ENCODE measurements at regions not wholly inside any gene's neighbourhood (a gene's known extent, or its start where the extent isn't known, plus 50 kb on each side); places are given as distances from the start of the nearest gene placed in this dataset.

DNA sequence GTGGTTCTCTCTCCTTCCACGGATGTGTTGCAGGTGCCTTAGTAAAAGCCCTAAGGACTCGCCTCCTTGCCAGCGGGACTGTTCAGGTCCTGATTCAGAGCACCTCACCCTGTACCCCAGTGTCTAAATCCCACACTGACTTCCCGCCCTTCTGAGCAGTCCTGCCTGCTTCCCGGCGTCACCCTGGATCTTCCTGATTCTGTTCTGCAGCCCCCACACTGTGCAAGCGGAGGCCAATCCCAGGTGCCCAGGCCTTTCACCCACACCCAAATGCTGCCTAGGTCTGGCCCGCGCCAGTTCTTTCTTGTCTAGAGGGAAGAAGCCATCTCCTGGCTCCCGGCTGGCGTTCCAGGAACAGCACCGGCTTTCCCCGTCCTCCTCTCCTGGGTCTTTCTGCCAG lies 95.9 kb upstream of the GALNT2 start:
- DNase-seq (ENCODE audit: low spot score) = no peak

DNA sequence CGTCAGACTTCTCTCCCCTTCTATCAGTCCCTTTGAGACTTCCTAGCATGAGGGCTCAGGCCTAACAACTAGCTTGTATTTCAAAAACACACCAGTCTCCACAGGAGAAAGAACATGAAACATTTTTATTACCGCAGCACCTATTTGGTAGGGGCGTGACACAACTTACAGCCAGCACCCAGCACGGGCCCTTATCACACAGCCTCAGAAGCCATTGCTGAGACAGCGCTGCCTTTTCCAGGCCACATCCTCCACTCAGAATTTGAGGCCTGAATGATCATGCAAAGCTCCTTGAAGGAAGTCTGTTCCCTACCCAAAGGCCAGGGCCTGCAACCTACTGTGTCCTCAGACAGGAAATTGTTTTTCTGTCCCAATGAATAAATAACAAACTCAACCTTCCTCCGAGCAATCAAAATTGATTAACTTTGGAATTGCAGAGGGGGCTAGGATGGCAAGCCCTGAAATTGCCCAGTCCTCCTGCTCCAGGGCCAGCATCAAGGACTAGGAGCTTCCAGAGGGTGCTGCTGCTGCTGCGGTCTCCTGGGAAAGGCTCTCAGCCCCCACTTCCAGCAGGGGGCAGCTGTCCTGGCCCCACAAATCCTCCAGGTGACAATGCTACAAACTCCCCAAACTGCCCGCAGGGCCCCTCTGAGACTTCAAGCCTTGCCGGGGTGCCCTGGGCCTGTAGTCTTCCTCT lies 94.3 kb upstream of the GALNT2 start:
- DNase-seq (ENCODE audit: low spot score) = no peak

DNA sequence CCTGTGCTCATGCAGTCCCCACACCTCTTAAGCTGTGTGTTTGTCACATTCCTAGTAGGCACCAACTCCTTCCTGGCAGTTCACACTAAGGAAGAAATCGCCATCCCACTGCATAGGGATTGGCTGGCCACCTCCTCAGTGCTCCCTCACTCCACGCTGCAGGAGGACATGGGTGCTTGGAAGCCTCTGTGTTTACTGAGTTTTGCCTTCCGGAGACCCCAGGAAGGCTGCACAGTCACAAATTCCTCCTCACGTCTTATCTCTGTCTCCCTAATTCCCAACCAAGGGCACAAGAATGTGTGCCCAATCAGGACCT lies 93.8 kb upstream of the GALNT2 start:
- no peak for DNase-seq (ENCODE audit: low spot score)

DNA sequence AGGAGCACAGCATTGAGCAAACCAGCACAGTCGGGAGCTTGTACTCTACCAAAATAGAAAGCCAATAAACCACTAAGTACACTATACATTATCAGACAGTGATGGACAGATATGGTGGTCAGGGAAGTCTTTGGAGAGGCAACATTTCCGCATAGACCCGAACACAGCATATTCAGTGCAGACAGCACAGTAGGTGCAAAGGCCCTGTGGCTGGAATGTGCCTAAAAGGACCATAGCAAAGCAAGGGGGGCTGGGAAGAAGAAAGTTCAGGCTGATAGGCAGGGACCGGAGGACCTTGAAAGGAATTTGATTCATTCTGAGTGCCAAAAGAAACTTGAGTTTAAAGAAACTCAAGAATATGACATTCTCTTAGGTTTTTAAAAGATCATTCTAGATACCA lies 92.0 kb upstream of the GALNT2 start:
- no peak for DNase-seq (ENCODE audit: low spot score)

DNA sequence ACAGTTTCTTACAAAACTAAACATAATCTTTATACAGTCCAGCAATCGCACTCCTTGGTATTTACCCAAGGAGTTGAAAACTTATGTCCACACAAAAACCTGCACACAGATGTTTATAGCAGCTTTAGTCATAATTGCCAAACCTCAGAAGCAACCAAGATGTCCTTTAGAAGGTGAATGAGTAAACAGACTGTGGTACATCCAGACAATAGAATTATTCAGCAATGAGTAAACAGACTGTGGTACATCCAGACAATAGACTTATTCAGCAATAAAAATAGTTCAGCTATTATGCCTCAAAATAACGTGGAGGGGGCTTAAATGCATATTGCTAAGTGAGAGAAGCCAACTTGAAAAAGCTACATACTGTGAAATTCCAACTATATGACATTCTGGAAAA lies 87.0 kb upstream of the GALNT2 start:
- DNase-seq (ENCODE audit: low spot score) = no peak

DNA sequence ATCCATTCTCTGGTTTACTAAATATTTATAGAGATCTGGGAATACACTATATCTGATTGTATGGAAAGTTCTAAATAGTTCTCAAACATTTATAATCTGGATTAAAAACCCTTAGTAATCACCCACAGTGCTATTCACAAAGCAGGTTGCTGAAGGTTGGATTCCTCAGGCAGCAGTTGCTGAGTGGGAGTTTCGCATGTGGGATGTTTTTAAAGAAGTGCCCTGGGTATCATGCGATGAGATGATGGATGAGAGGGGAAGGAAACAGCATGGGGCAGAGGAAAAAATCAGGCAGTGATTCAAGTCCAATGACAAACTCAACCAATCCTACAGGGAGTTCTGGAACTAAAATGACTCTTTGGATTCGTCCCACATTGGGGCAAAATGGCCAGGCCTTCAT lies 85.3 kb upstream of the GALNT2 start:
- no peak for DNase-seq (ENCODE audit: low spot score)

DNA sequence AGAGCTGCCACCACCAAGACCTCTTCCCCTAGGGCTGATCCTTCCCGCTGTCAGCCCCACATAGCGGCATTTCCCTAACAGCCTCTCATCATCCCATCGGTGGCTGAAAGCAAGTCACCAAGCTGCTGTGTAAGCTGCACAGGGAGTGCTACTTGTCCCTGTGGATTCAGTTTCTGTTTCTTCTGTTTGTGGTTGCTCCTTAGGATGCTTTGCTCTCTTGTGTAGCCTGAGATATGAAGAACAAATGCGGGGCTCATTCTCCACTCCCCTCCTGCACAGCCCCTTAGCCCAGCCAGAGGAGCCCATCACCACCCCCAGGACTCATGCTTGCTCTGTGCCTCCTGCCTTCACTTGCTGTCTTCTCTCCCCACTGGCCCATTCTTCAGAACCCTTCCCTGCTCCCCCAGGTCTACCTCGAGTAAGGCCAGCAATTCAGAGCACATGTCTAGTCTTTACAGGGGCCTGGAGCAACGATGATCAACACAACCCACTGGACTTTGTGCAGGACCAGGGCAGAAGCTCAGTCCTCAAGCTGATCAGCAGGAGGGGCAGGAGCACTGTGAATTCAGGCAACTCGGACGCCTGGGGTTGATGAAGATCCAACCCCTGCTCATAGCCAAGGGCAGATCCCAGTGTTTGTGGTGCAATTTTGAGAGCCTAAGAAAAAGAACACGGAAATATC lies 82.6 kb upstream of the GALNT2 start:
- DNase-seq (ENCODE audit: low spot score) = no peak

DNA sequence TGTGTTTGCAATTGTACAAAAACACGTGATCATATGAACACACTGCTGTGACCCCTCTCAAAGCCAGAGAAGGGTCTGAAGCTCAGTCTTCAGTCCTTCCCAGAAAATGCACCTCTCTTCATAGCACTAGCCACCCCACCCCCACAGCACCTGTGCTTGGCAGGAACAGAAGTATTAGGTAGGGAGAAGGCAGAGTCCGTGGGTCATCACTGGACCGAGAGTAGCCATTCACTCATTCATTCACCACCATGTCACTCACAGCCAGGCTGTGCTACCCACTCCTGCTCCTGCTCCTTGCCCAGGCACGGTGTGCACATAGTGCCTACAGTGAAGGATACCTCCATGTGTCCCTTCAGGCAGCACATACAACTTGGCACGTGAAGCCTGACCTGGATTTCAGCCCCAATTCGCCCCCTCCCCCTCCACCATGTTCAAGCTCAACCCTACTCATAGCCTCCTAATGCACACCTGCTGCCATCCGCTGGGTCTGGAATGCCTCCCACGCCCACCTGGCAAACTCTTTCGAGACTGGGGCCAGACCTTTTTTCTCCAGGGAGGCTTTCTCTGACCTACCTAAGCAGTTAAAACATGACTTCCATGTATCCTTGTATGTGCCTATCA lies 81.9 kb upstream of the GALNT2 start:
- DNase-seq (ENCODE audit: low spot score) = no peak

DNA sequence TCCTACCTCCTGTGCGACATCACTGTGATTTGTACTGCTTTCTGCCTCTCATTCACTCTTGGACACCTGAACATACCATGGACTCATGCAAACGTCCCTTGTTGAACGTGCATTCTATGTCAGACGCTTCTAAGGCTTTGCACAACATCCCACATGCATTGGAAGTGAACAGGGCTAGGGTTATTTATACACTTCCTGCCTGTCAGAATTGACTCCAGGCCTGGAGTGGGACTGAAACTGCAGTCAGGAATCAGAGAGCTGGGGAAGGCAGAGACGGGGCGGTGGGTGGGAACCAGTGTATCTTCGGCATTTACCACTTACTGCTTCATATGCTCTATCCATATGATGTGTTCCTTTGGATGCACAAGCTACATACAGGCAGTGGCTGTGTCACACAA lies 81.4 kb upstream of the GALNT2 start:
- no peak for DNase-seq (ENCODE audit: low spot score)

DNA sequence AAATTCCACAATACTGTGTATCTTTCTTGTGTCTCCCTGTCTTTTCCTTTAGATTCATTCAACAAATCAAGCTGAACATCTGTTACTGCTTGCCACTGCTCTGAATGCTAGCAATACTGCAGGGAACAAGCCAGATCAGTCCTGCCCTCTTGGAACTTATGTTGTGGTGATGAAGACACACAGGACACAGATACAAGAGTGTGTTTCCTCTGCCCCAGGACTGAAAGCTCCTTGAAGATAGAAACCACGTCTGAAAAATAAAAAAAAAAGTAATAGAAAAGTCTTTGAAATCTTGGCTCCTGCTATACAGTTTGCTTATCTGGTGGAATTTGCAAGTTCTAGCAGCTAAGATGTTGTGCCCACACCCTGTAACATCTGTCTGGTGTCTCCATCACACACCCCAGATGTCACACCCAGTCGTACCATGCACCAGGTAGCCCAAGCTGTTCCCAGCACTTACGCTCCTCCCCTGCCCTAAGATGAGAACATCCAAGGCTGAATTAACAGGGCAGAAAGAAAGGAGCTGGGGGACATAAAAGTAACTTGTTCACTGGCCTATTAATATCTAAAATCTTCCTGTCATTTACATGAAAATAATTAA lies 80.2 kb upstream of the GALNT2 start:
- no peak for DNase-seq (ENCODE audit: low spot score)

DNA sequence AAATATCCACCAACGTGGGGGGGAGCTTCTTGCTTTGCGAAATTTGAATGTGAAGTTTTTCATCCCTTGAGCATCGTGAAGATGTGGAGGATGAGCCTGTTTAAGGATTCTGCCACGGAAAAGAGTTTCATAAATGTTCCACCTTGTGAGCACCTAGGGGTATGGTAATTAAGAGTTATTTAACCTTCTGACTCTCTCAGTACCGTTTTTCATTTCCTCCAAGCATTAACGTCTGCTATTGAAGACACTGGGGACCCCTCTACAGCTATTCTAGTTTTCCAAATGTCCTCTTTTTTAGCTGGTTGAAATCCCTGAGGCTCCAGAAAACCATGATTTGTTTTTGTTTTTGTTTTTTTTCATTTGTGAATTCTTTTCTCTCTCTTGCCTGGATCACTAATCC lies 79.1 kb upstream of the GALNT2 start:
- DNase-seq (ENCODE audit: low spot score) = no peak

DNA sequence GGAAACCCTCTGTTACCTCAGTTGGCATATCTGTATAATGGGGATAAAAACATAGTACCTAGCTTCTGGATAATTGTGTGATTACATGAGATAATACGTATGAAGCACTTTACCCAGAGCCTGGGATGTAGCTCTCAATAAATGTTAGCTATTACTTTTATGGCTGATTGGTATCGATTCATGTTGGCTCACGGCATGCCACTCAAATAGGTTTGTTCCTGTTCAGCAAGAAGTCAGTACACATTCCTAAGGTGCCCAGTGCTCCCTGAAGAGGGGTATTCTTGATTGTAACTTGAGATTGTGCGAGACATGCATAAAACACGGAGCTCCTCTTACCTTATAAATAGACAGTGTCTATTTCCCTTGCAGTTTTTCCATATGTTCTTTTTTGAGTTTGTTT lies 78.5 kb upstream of the GALNT2 start:
- no peak for DNase-seq (ENCODE audit: low spot score)

DNA sequence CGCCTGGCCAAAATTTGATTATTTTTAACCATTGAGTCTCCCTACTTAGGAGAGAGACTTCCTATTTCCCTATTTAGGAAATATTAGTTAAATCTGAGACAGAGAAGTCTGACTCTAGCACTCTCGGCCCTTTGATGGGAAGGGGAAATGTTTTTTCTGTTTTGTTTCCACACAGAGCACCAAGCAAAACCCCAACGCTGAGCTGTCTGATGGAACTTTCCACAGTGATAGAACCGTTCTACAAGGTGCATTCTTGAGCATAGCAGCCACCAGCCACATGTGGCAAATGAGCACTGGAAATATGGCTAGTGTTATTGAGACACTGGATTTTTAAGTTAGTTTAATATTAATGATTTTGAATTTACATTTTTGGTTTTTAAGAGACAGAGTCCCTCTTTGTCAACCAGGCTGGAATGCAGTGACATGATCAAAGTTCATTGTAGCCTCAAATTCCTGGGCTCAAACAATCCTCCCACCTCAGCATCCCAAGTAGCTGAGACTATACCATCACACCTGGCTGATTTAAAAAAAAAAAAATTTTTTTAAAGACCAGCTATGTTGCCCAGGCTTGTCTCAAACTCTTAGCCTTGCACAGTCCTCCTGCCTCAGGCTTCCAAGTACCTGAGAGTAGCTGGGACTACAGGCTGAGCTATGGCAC lies 77.3 kb upstream of the GALNT2 start:
- no peak for DNase-seq (ENCODE audit: low spot score)

DNA sequence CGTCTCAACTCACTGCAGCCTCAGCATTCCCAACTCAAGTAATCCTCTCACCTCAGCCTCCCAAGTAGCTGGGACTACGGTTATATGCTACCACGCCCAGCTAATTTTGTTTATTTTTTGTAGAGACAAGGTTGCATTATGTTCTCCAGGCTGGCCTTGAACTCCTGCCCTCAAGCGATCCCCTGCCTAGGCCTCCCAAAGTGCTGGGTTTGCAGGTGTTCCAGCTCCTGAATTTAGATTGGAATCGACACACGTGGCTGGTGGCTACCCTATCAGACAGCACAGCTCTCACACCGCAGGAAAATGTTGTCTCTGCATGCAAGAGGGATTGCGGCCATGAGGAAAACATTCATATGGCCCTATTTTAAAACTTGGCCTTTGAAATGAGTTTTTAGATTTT lies 76.7 kb upstream of the GALNT2 start:
- no peak for DNase-seq (ENCODE audit: low spot score)

DNA sequence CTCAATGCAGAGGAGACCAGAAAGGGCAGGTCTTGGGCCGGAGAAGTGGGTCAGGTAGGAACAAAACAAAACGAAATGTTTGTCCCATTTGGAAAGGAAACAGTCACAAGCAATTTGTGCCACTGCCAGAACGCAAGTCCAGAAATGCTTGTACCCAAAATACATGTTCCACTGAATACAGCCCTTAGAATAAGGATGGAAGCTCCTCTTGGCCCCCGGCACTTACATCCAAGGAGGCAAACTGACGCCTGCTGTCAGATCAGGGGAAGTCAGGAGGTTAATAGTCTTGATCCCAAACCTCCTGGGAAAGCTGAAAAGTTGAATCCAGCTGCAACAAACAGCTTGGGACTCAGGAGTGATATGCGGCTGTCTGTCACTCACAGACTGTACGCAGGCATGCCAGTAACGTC lies 75.9 kb upstream of the GALNT2 start:
- DNase-seq (ENCODE audit: low spot score) = no peak

DNA sequence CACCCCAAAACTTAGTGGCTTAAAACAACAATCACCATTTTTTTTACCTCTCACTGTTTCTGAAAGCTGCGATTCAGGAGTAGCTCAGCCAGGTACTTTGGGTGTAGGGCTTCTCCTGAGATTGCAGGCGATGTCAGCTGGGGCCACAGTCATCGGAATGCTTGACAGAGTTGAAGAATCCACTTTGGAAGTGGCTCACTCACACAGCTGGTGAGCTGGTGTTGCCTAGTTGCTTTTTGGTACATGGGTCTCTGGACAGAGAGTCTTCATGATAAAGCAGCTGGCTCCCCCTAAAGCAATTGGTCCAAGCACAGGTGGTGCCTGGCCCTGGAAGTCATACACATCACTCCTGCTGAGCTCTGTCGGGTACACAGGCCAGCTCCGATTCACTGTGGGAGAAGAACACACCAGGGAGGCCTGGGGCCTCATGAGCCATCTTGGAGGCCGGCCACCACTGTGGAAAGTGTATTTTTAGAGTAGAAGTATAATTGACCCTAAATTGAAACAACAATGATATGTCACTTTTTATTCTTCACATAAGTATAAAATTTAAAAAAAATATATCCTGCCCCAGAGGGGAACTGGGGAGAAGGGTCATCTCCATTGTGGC lies 75.2 kb upstream of the GALNT2 start:
- no peak for DNase-seq (ENCODE audit: low spot score)

DNA sequence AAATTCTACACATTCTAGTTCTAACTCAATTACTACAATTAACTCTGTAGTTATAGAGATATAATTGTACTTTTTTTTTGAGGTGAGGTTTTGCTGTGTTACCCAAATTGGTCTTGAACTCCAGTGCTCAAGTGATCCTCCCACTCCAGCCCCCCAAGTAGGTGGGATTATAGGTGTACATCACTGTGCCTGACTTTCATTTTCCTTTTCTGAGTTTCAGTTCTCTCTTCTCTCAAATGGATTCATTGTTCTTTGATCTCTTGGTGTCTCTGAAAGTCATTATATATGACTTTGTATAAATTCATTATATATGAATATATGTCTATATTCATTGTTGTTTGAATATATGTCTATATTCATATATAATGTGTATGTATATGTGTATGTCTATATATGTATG lies 74.0 kb upstream of the GALNT2 start:
- DNase-seq (ENCODE audit: low spot score) = no peak

DNA sequence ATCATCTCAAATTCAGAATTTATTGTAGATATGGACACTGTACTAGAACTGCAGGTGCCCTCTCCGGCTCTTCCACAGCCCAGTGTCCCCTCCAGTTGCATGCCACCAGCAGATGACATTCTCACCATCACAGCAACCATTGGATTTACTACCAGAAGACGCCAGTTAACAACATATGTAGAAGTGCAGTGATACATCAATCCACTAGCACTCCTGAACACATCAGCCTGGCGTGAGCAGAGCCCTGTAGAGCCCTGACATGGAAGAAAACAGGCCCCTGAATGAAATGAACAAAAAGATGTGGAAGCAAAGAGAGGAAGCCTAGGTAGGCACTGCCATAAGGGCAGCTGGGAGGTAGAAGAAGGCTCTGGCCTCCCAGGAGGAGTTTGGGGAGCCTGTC lies 73.1 kb upstream of the GALNT2 start:
- no peak for DNase-seq (ENCODE audit: low spot score)

DNA sequence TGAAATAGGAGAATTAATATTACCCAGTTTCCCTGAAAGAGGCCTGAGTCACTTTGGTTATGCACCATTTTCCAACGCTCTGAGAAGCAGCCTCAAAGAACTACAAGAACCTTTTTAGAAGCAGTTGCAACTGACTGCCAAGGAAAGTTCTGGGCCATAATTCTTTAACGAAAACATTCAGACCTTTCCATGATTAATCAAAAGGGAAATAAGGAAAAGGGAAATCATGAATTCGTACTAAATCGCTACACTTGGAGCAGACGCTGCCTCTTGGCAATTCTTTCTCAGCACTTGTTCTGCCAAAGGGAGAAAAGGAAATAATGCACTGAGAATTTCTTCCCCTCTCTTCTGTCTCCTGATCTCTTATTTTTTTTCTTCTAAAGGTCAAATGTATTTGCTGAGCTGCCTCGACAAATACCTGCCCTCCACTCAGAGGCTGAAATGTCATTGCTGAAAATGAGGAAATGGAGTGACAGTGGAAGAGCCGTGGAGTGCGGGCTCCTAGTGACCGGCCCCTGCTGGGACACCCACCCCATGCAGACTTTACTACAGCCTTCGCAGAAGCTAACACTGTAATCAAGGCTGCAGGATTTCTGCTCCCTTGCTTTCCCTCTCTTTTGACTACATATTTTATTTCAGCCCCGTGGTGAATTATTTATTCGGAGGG lies 67.9 kb upstream of the GALNT2 start:
- no peak for DNase-seq (ENCODE audit: low spot score)

DNA sequence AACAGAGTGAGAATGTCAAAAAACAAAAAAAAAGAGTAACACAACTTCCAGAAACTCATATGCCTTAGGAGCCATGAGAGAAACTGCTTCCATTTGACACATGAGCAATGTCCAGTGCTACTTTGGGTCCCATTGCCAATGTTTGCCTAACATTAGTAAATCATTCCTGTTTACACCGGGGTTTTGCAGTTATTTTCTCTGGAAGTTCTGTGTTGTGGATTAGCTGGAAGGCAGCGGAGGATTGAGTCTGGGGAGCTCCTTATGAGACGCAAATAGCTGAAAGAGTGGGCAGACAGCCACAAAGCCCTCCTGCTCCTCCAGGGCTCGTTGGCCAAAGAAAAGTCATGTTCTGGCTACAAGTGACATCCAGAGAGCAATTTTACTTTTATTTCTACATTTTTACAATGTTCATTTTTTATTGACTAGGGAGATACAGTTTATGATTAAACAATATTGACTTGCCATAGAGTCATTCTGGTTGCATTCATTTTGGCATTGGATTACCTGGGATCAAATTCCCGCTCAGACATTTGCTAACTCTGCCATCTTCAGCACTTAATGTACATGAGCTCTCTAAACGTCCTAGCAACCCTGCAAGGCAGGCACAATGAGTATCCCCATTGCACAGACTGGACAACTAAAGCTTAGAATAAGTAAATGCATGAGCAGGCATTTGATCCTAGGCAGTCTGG lies 66.4 kb upstream of the GALNT2 start:
- DNase-seq (ENCODE audit: low spot score) = no peak

DNA sequence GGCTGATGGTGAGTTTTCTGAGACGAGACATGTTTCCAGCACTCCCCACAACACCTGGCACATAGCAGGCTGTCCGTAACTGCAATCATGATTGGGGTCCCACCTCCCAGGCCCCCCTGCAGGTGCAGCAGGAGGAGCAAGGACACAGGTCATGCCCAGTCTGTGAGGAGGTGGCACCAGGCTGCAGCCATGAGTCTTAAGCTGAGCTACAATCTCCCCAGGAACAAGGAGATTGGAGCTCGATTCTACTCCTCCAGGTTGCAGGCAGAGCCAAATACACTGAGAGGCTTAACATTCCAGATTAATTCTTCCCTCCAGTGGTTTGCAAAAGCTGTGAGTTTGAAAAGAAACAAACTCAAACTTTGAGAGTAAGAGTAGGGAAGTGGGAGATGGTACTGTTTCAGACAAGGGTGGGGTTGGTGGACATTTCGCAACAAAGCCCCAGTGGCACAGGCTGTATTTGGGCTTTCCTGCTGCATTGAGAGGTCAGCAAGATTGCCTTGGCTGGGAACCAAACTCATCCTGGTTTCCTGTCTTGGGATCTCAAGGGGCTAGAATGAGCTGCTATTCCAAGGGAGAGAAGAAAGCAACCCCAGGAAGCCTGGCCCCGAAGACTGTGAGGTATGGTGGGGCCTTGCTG lies 64.8 kb upstream of the GALNT2 start:
- no peak for DNase-seq (ENCODE audit: low spot score)
